IMR-90 (cell line): ENCODE measurements at regions not wholly inside any gene's neighbourhood (a gene's known extent, or its start where the extent isn't known, plus 50 kb on each side); places are given as distances from the start of the nearest gene placed in this dataset.

Source experiments
- ATAC-seq: fragments of 200-7000 bp; cut with Tn5 transposase; 2 replicates; pipeline ENCODE4 v1.9.1; 2020; ENCODE audit warnings: low read depth, mild to moderate bottlenecking, moderate library complexity
- BruUV-seq: library from RNA; stranded (reverse); fragments of 400-500 nt; replicated peaks from 2 replicates; lab custom pipeline; 2021; lab: Mats Ljungman, UMichigan
- CTCF ChIA-PET: fragments of 300-600 bp; formaldehyde crosslinking; extraction: SDS; loops from one replicate; lab custom pipeline; 2021; ENCODE audit warnings: antibody characterized with exemption; lab: Yijun Ruan, JAX
- POLR2A ChIA-PET: fragments of 300-600 bp; sonication (Branson Sonifier 250); formaldehyde crosslinking; loops from one replicate; lab custom pipeline; 2022; ENCODE audit warnings: antibody characterized with exemption; ENCODE audit not compliant: unreplicated experiment; lab: Charles Lee
- DNase-seq: peaks from one replicate; pipeline ENCODE4 v3.0.0; 2013
- H2AFZ ChIP-seq: replicated peaks from 2 replicates; pipeline ENCODE3; 2013; ENCODE audit warnings: low read length, mild to moderate bottlenecking; ENCODE audit not compliant: poor library complexity
- H2AK5ac ChIP-seq: 2 replicates; pipeline ENCODE4 v1.6.1; 2013; ENCODE audit warnings: low read depth, low read length, inconsistent platforms
- H2AK9ac ChIP-seq: replicated peaks from 2 replicates; pipeline ENCODE3; 2013; ENCODE audit warnings: mild to moderate bottlenecking, low read depth, low read length, moderate library complexity; ENCODE audit not compliant: poor library complexity
- H2BK120ac ChIP-seq: 2 replicates; pipeline ENCODE4 v1.6.1; 2013; ENCODE audit warnings: low read depth, low read length, inconsistent platforms
- H2BK15ac ChIP-seq: 3 replicates; pipeline ENCODE4 v1.6.1; 2013; ENCODE audit warnings: low read depth, low read length, inconsistent platforms
- H2BK20ac ChIP-seq: 2 replicates; pipeline ENCODE4 v1.6.1; 2013; ENCODE audit warnings: low read depth, mild to moderate bottlenecking, inconsistent platforms, low read length, moderate library complexity
- H2BK5ac ChIP-seq: 2 replicates; pipeline ENCODE4 v1.6.1; 2013; ENCODE audit warnings: mild to moderate bottlenecking, low read depth, low read length, inconsistent platforms; ENCODE audit not compliant: poor library complexity, severe bottlenecking
- H3K14ac ChIP-seq: replicated peaks from 2 replicates; pipeline ENCODE4 v1.6.1; 2013; ENCODE audit warnings: low read depth, low read length, inconsistent platforms
- H3K18ac ChIP-seq: 2 replicates; pipeline ENCODE4 v1.6.1; 2013; ENCODE audit warnings: low read depth, low read length, control low read depth
- H3K23ac ChIP-seq: 2 replicates; pipeline ENCODE4 v1.6.1; 2013; ENCODE audit warnings: low read depth, low read length, inconsistent platforms
- H3K27ac ChIP-seq: 2 replicates; pipeline ENCODE4 v1.5.1; 2013; ENCODE audit warnings: mild to moderate bottlenecking, control low read depth, low read length; ENCODE audit not compliant: insufficient read depth
- H3K27me3 ChIP-seq: 2 replicates; pipeline ENCODE4 v1.6.1; 2013; ENCODE audit warnings: low read length; ENCODE audit not compliant: control insufficient read depth, insufficient read depth
- H3K36me3 ChIP-seq: 2 replicates; pipeline ENCODE4 v1.6.1; 2013; ENCODE audit warnings: low read length, mixed read lengths; ENCODE audit not compliant: control insufficient read depth, insufficient read depth
- H3K4ac ChIP-seq: 2 replicates; pipeline ENCODE4 v1.6.1; 2013; ENCODE audit warnings: low read depth, low read length, inconsistent platforms
- H3K4me1 ChIP-seq: 2 replicates; pipeline ENCODE4 v1.6.1; 2013; ENCODE audit warnings: low read length, mixed read lengths; ENCODE audit not compliant: control insufficient read depth, insufficient read depth
- H3K4me2 ChIP-seq: 2 replicates; pipeline ENCODE4 v1.6.1; 2013; ENCODE audit warnings: low read depth, mild to moderate bottlenecking, control low read depth, low read length, moderate library complexity
- H3K4me3 ChIP-seq: 2 replicates; pipeline ENCODE4 v1.5.1; 2013; ENCODE audit warnings: low read depth, mild to moderate bottlenecking, control low read depth, low read length, moderate library complexity; ENCODE audit not compliant: insufficient read depth
- H3K56ac ChIP-seq: 2 replicates; pipeline ENCODE4 v1.6.1; 2013; ENCODE audit warnings: low read length, inconsistent platforms; ENCODE audit not compliant: insufficient read depth; ENCODE audit errors: extremely low read depth
- H3K79me1 ChIP-seq, 2 experiments: 2 replicates each; pipeline ENCODE4 v1.6.1; 2013; ENCODE audit warnings: low read length in 2 of 2, inconsistent platforms in 1 of 2, low read depth in 1 of 2
- H3K9ac ChIP-seq: 2 replicates; pipeline ENCODE4 v1.6.1; 2013; ENCODE audit warnings: low read depth, low read length, control low read depth
- H3K9me1 ChIP-seq: 2 replicates; pipeline ENCODE4 v1.6.1; 2013; ENCODE audit warnings: low read length, inconsistent platforms; ENCODE audit not compliant: insufficient read depth
- H3K9me3 ChIP-seq: 2 replicates; pipeline ENCODE4 v1.6.1; 2013; ENCODE audit warnings: low read length; ENCODE audit not compliant: control insufficient read depth, insufficient read depth
- H4K20me1 ChIP-seq: 2 replicates; pipeline ENCODE4 v1.6.1; 2013; ENCODE audit warnings: low read length, inconsistent platforms; ENCODE audit not compliant: insufficient read depth
- H4K5ac ChIP-seq: 2 replicates; pipeline ENCODE4 v1.6.1; 2013; ENCODE audit warnings: mild to moderate bottlenecking, low read depth, low read length, control low read depth
- H4K8ac ChIP-seq, 2 experiments: 2 replicates each; pipeline ENCODE4 v1.6.1; 2013; ENCODE audit warnings: low read depth in 2 of 2, low read length in 2 of 2, control low read depth in 1 of 2, inconsistent platforms in 1 of 2
- H4K91ac ChIP-seq: 2 replicates; pipeline ENCODE4 v1.6.1; 2013; ENCODE audit warnings: low read depth, low read length, inconsistent platforms; ENCODE audit not compliant: insufficient read depth
- BHLHE40 ChIP-seq: fragments of 150-350 bp; IDR thresholded peaks from 2 replicates; pipeline ENCODE4 v1.6.1; 2016; ENCODE audit warnings: mild to moderate bottlenecking, low read depth, low read length
- CEBPB ChIP-seq: IDR thresholded peaks from 2 replicates; pipeline ENCODE4 v1.6.1; 2012; ENCODE audit warnings: low read depth, low read length, improper control_type of control experiment
- CHD1 ChIP-seq: IDR thresholded peaks from 2 replicates; pipeline ENCODE4 v1.6.1; 2012; ENCODE audit warnings: low read depth, low read length, improper control_type of control experiment
- CTCF ChIP-seq: conservative IDR thresholded peaks from 2 replicates; pipeline ENCODE4 v1.5.1; 2012; ENCODE audit warnings: mild to moderate bottlenecking, low read depth, low read length, improper control_type of control experiment
- ELK1 ChIP-seq: fragments of 150-350 bp; IDR thresholded peaks from 2 replicates; pipeline ENCODE4 v1.6.1; 2016; ENCODE audit warnings: low read depth, mild to moderate bottlenecking, low read length, moderate library complexity, borderline replicate concordance
- FOS ChIP-seq: fragments of 150-350 bp; IDR thresholded peaks from 2 replicates; pipeline ENCODE4 v1.6.1; 2016; ENCODE audit warnings: low read depth, low read length
- MAFK ChIP-seq: IDR thresholded peaks from 2 replicates; pipeline ENCODE4 v1.6.1; 2012; ENCODE audit warnings: low read depth, low read length, improper control_type of control experiment
- MAZ ChIP-seq: IDR thresholded peaks from 2 replicates; pipeline ENCODE4 v1.6.1; 2012; ENCODE audit warnings: low read depth, mild to moderate bottlenecking, low read length, improper control_type of control experiment, moderate library complexity, borderline replicate concordance
- MXI1 ChIP-seq: IDR thresholded peaks from 2 replicates; pipeline ENCODE4 v1.6.1; 2012; ENCODE audit warnings: low read depth, mild to moderate bottlenecking, low read length, moderate library complexity, borderline replicate concordance
- NFE2L2 ChIP-seq: fragments of 150-350 bp; IDR thresholded peaks from 2 replicates; pipeline ENCODE4 v1.6.1; 2016; ENCODE audit warnings: low read depth, mild to moderate bottlenecking, low read length
- POLR2A ChIP-seq: IDR thresholded peaks from 2 replicates; pipeline ENCODE4 v1.6.1; 2012; ENCODE audit warnings: mild to moderate bottlenecking, low read depth, low read length
- RAD21 ChIP-seq: IDR thresholded peaks from 2 replicates; pipeline ENCODE4 v1.6.1; 2012; ENCODE audit warnings: low read length, improper control_type of control experiment
- RCOR1 ChIP-seq: IDR thresholded peaks from 2 replicates; pipeline ENCODE4 v1.6.1; 2012; ENCODE audit warnings: mild to moderate bottlenecking, low read length, improper control_type of control experiment; ENCODE audit not compliant: insufficient replicate concordance
- RFX5 ChIP-seq: IDR thresholded peaks from 2 replicates; pipeline ENCODE4 v1.8.0; 2012; ENCODE audit warnings: low read depth, mild to moderate bottlenecking, low read length, moderate library complexity
- SMC3 ChIP-seq: fragments of 150-350 bp; IDR thresholded peaks from 2 replicates; pipeline ENCODE4 v1.6.1; 2016; ENCODE audit warnings: low read depth, mild to moderate bottlenecking, antibody characterized with exemption, low read length, moderate library complexity
- USF2 ChIP-seq: fragments of 150-350 bp; IDR thresholded peaks from 2 replicates; pipeline ENCODE4 v1.6.1; 2017; ENCODE audit warnings: mild to moderate bottlenecking, antibody characterized with exemption, low read length, low read depth
- WGBS, 2 experiments: methylation state at CpG; one replicate each; pipeline versions ENCODE4 v1.1.5 to v1.1.7; 2013; ENCODE audit warnings: missing lambda C conversion rate in 2 of 2; ENCODE audit not compliant: insufficient read length in 1 of 2; ENCODE audit errors: extremely low coverage in 2 of 2; 5-methylcytosine and 5-hydroxymethylcytosine counted together
- dilution Hi-C: fragments of 300-500 bp; cut with HindIII; formaldehyde crosslinking; loops from one replicate; pipeline ENCODE4 v1.14.3; 2018; ENCODE audit warnings: low sequenced_read_pairs; ENCODE audit not compliant: unreplicated experiment
- in situ Hi-C: fragments of 300-500 bp; cut with MboI; formaldehyde crosslinking; loops from 3 replicates; pipeline ENCODE4 v1.14.3; 2019; ENCODE audit warnings: low sequenced_read_pairs, inconsistent platforms, mixed read lengths
- intact Hi-C: fragments of 100-400 bp; cut with micrococcal nuclease; formaldehyde crosslinking; loops from 2 replicates; pipeline ENCODE4 v1.10.0; 2022

- Histone ChIP-seq H3K4ac (no peak overlapping the region), H4K5ac (no peak overlapping the region), H3K79me1 (no peaks in the 10 kb centered on the region), H2BK5ac (no peak overlapping the region), H2BK120ac (no peak overlapping the region), H4K20me1 (no peaks in the 10 kb centered on the region), H3K18ac (no peak overlapping the region), H3K9ac (no peak overlapping the region), H2AK9ac (no peak overlapping the region), H2AK5ac (no peak overlapping the region), H3K4me3 (no peak overlapping the region), H2BK15ac (no peak overlapping the region), H3K4me2 (no peak overlapping the region), H3K36me3 (no peaks in the 10 kb centered on the region), H2BK20ac (no peak overlapping the region), H4K91ac (no peak overlapping the region), H3K27me3 (peaks cover 20% of the 10 kb centered on the region), H3K9me1 (no peaks in the 10 kb centered on the region), H3K56ac (no peak overlapping the region), H3K4me1 (peaks cover 2% of the 10 kb centered on the region; the same call in 1 of the 2 replicates), H3K27ac (no peak overlapping the region), H3K23ac (no peak overlapping the region), H3K9me3 (no peaks in the 10 kb centered on the region), H3K14ac (no peak overlapping the region), H2AFZ (no peak overlapping the region), H4K8ac (no peak overlapping the region)
- dilution Hi-C loops, result no loop called here
- intact Hi-C loops, result no loop called here
- no TSS peak for BruUV-seq
- CTCF ChIA-PET, result no interaction called here
- in situ Hi-C loops, result no loop called here
- WGBS, 2 experiments, result no CpG with 5 or more reads among the region's 1 CpG
- DNase-seq (no peak), ATAC-seq (no peak)
- POLR2A ChIA-PET, result no interaction called here
- TF ChIP-seq MAFK, result no peak
- no peak for TF ChIP-seq CTCF
- TF ChIP-seq CHD1, result no peak
- TF ChIP-seq CEBPB, result no peak
- no peak for TF ChIP-seq SMC3
- no peak for TF ChIP-seq RAD21
- TF ChIP-seq ELK1, result no peak
- TF ChIP-seq FOS, result no peak
- TF ChIP-seq MAZ, result no peak
- TF ChIP-seq POLR2A, result no peak
- TF ChIP-seq NFE2L2, result no peak
- TF ChIP-seq MXI1, result no peak
- TF ChIP-seq RCOR1, result no peak
- TF ChIP-seq BHLHE40, result no peak
- TF ChIP-seq USF2, result no peak
- TF ChIP-seq RFX5, result no peak
Measured at GRCh38 chr3:184457329-184457728, 77.5 kb downstream of the CHRD start.
